WTC11 (cell line): ENCODE measurements at regions not wholly inside any gene's neighbourhood (a gene's known extent, or its start where the extent isn't known, plus 50 kb on each side); places are given as distances from the start of the nearest gene placed in this dataset.

ENCODE experiments used
- ZBTB21 ChIP-seq: sonication (generic); formaldehyde crosslinking; IDR thresholded peaks from 2 replicates; pipeline ENCODE4 v1.8.1; 2023; ENCODE audit warnings: mild to moderate bottlenecking, missing genetic modification reagents, borderline replicate concordance
- TF ChIP-seq, protein P1 (sequence below): fragments of 200-600 bp; IDR thresholded peaks from 2 replicates; pipeline ENCODE4 v1.8.0; 2022; ENCODE audit warnings: antibody characterized with exemption
- TF ChIP-seq, protein P2 (sequence below): sonication (generic); formaldehyde crosslinking; IDR thresholded peaks from 2 replicates; pipeline ENCODE4 v1.8.0; 2022; ENCODE audit warnings: mild to moderate bottlenecking, missing genetic modification reagents
- TF ChIP-seq, protein P3 (sequence below): sonication (generic); formaldehyde crosslinking; IDR thresholded peaks from 2 replicates; pipeline ENCODE4 v1.8.1; 2022; ENCODE audit warnings: mild to moderate bottlenecking, missing genetic modification reagents, moderate library complexity, borderline replicate concordance
- TF ChIP-seq, protein P4 (sequence below): fragments of 250-450 bp; sonication (Bioruptor Pico); conservative IDR thresholded peaks from 2 replicates; pipeline ENCODE4 v1.9.0; 2021; ENCODE audit warnings: mild to moderate bottlenecking
- TF ChIP-seq, protein P5 (sequence below): sonication (generic); formaldehyde crosslinking; IDR thresholded peaks from 2 replicates; pipeline ENCODE4 v1.8.1; 2023; ENCODE audit warnings: mild to moderate bottlenecking, missing genetic modification reagents
- TF ChIP-seq, protein P6 (sequence below): sonication (generic); formaldehyde crosslinking; conservative IDR thresholded peaks from 2 replicates; pipeline ENCODE4 v1.8.1; 2022; ENCODE audit warnings: mild to moderate bottlenecking, missing genetic modification reagents

DNA sequence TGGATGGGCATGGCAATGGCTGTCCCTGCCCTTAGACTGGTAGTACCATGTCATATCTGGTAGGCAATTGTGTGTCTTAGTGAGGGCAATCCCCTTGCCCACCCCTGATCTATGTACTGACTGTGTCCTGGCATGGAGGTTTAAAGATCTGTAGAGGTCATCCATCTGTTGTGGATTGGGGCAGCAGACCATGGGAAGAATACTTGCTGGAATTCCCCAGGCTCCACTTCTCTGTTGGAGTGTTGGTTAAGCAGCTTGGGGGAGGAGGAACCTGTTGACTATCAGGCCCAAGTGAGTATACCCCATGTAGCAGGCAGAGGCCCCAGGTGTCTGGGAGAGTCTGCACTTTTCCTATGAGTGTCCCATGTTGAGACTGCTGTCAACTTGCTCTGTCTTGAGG is 246.7 kb upstream of the DIPK2B start:
- no peak for TF ChIP-seq ZBTB21
- TF ChIP-seq, protein P1, sequence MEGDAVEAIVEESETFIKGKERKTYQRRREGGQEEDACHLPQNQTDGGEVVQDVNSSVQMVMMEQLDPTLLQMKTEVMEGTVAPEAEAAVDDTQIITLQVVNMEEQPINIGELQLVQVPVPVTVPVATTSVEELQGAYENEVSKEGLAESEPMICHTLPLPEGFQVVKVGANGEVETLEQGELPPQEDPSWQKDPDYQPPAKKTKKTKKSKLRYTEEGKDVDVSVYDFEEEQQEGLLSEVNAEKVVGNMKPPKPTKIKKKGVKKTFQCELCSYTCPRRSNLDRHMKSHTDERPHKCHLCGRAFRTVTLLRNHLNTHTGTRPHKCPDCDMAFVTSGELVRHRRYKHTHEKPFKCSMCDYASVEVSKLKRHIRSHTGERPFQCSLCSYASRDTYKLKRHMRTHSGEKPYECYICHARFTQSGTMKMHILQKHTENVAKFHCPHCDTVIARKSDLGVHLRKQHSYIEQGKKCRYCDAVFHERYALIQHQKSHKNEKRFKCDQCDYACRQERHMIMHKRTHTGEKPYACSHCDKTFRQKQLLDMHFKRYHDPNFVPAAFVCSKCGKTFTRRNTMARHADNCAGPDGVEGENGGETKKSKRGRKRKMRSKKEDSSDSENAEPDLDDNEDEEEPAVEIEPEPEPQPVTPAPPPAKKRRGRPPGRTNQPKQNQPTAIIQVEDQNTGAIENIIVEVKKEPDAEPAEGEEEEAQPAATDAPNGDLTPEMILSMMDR: no peak
- TF ChIP-seq, protein P2, sequence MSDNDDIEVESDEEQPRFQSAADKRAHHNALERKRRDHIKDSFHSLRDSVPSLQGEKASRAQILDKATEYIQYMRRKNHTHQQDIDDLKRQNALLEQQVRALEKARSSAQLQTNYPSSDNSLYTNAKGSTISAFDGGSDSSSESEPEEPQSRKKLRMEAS: no peak
- TF ChIP-seq, protein P3, sequence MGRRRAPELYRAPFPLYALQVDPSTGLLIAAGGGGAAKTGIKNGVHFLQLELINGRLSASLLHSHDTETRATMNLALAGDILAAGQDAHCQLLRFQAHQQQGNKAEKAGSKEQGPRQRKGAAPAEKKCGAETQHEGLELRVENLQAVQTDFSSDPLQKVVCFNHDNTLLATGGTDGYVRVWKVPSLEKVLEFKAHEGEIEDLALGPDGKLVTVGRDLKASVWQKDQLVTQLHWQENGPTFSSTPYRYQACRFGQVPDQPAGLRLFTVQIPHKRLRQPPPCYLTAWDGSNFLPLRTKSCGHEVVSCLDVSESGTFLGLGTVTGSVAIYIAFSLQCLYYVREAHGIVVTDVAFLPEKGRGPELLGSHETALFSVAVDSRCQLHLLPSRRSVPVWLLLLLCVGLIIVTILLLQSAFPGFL: no peak
- TF ChIP-seq, protein P4, sequence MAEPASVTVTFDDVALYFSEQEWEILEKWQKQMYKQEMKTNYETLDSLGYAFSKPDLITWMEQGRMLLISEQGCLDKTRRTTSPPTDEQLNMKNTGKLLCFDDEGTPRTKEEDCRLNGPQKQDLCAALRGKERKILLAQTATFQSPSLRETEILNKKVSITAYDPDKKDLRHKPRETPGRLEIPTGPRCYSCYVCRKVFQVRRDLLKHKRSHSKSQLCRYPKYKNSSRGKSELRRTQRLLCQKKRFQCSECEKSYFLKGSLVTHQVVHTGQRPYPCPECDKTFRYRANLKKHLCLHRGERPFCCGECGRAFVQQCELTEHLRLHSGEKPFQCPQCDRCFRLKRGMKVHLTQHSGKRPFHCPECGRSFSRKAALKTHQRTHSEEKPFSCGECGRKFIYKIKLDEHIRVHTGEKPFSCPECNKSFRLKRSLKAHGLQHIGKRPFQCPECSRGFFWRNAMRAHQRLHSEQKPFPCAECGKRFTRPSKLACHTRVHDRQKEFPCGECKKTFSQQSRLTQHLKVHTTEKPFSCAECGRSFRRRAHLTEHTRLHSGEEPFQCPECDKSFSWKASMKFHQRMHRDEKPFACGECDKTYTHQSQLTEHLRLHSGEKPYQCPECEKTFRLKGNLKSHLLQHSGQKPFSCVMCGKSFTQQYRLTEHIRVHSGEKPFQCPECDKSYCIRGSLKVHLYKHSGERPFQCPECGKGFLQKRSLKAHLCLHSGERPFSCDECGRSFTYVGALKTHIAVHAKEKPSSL (CRISPR knock-in tag): no peak
- TF ChIP-seq, protein P5, sequence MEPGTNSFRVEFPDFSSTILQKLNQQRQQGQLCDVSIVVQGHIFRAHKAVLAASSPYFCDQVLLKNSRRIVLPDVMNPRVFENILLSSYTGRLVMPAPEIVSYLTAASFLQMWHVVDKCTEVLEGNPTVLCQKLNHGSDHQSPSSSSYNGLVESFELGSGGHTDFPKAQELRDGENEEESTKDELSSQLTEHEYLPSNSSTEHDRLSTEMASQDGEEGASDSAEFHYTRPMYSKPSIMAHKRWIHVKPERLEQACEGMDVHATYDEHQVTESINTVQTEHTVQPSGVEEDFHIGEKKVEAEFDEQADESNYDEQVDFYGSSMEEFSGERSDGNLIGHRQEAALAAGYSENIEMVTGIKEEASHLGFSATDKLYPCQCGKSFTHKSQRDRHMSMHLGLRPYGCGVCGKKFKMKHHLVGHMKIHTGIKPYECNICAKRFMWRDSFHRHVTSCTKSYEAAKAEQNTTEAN (CRISPR knock-in tag): no peak
- TF ChIP-seq, protein P6, sequence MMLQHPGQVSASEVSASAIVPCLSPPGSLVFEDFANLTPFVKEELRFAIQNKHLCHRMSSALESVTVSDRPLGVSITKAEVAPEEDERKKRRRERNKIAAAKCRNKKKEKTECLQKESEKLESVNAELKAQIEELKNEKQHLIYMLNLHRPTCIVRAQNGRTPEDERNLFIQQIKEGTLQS (CRISPR knock-in tag): no peak
